Transverse colon (tissue), 4 donors: ENCODE measurements at regions not wholly inside any gene's neighbourhood (a gene's known extent, or its start where the extent isn't known, plus 50 kb on each side); places are given as distances from the start of the nearest gene placed in this dataset.

Experiments used
- DNase-seq: peaks from one replicate; pipeline ENCODE4 v3.0.0-alpha.2; 2019
- H3K27ac ChIP-seq, 4 donors: fragments of 200-600 bp; sonication (generic); 2 replicates each; pipeline ENCODE4 v1.5.1; 2016 to 2018; ENCODE audit warnings: inconsistent platforms in 4 of 4
- H3K27me3 ChIP-seq: fragments of 200-600 bp; sonication (generic); 2 replicates; pipeline ENCODE4 v1.5.1; 2017; ENCODE audit warnings: inconsistent platforms
- H3K36me3 ChIP-seq, 4 donors: fragments of 200-600 bp; sonication (generic); 2 replicates each; pipeline ENCODE4 v1.5.1; 2017 to 2019; ENCODE audit warnings: inconsistent platforms in 4 of 4
- H3K4me1 ChIP-seq, 4 donors: fragments of 200-600 bp; sonication (generic); 2 replicates each; pipeline ENCODE4 v1.5.1; 2017 to 2020; ENCODE audit warnings: inconsistent platforms in 4 of 4
- H3K4me3 ChIP-seq, 4 donors: fragments of 200-600 bp; sonication (generic); 1 replicate in 1 of 4; 2 replicates in 3 of 4; pipeline versions ENCODE4 v1.5.1 to v1.6.1; 2017 to 2019; ENCODE audit warnings: inconsistent platforms in 4 of 4
- H3K9me3 ChIP-seq, 2 donors: fragments of 200-600 bp; sonication (generic); 2 replicates each; pipeline ENCODE4 v1.5.1; 2017 to 2019; ENCODE audit warnings: inconsistent platforms in 2 of 2
- EP300 ChIP-seq: sonication (generic); formaldehyde crosslinking; IDR thresholded peaks from one replicate; pipeline ENCODE4 v1.6.1; 2017; ENCODE audit warnings: antibody characterized with exemption, low read depth
- POLR2A ChIP-seq: fragments of 450-650 bp; IDR thresholded peaks from one replicate; pipeline ENCODE4 v1.6.1; 2016; ENCODE audit warnings: antibody characterized with exemption, mild to moderate bottlenecking, moderate library complexity
- POLR2AphosphoS5 ChIP-seq, 3 donors: sonication (generic); formaldehyde crosslinking; IDR thresholded peaks; one replicate each; pipeline ENCODE4 v1.6.1; 2016; ENCODE audit warnings: antibody characterized with exemption in 3 of 3
- WGBS, 2 donors: methylation state at CpG; one replicate each; pipeline ENCODE4 v1.1.5; 2018; ENCODE audit warnings: low coverage in 1 of 2; 5-methylcytosine and 5-hydroxymethylcytosine counted together
- in situ Hi-C, 4 donors: fragments of 200-750 bp; cut with MboI; loops; one replicate each; pipeline versions ENCODE4 v1.15.0 to v1.15.1; 2017; ENCODE audit warnings: low sequenced_read_pairs in 3 of 4, low pct_ligation_motif_present in 1 of 4, low pct_unique_long_range_greater_than_20kb in 1 of 4
- intact Hi-C: fragments of 100-400 bp; cut with DNase I; formaldehyde crosslinking; loops from one replicate; pipeline ENCODE4 v1.15.1; 2023; ENCODE audit warnings: low total_unique reads
- TF ChIP-seq, protein P1 (sequence below), 5 experiments: fragments of 200-600 bp in 3 of 5; fragments of 450-650 bp in 2 of 5; sonication (generic) in 3 of 5; IDR thresholded peaks; 1 replicate in 2 of 5; 2 replicates in 3 of 5; pipeline ENCODE4 v1.5.1; 2016 to 2017; ENCODE audit warnings: antibody characterized with exemption in 5 of 5, inconsistent platforms in 3 of 5, mild to moderate bottlenecking in 2 of 5, moderate library complexity in 1 of 5

DNA sequence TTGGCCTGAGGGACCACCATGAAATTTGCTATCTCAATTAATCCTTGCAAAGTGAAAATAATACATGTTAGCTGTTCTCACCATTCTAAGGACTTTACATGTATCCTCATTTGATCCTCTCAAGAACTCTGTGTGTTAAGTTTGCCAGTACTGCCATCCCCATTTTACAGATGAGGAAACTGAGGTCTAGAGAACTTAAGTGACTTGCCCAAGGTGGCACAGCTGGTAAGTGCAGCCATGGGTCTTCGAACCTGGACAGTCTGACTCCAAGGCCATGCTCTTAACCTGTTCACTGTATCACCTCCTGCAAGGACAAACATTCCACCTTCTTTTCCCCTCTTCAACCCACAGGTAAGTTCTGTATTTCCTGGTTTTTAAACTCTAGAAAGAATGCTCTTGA is 85.3 kb upstream of the NFE2L3 start:
- in situ Hi-C loops, result loop anchor here in 2 of 4 donors (10.0 kb wide), 1 partner anchor 172 kb away; no protein-coding TSS in a partner anchor
- Histone ChIP-seq H3K27ac (no peak overlapping the region), H3K27me3 (peaks cover 8% of the 10 kb centered on the region), H3K9me3 (no peaks in the 10 kb centered on the region), H3K4me3 (no peak overlapping the region), H3K4me1 (peaks cover 0 to 1% (median 0%) of the 10 kb centered on the region in 4 donors), H3K36me3 (no peaks in the 10 kb centered on the region)
- DNase-seq, result no peak
- WGBS, 2 donors, result 83 to 100% methylated on average over 1 of the region's 1 CpG
- no peak for TF ChIP-seq POLR2AphosphoS5 (IDR thresholded peaks at IDR 0.05)
- TF ChIP-seq EP300, result no peak
- TF ChIP-seq POLR2A, result no peak
- TF ChIP-seq, protein P1, sequence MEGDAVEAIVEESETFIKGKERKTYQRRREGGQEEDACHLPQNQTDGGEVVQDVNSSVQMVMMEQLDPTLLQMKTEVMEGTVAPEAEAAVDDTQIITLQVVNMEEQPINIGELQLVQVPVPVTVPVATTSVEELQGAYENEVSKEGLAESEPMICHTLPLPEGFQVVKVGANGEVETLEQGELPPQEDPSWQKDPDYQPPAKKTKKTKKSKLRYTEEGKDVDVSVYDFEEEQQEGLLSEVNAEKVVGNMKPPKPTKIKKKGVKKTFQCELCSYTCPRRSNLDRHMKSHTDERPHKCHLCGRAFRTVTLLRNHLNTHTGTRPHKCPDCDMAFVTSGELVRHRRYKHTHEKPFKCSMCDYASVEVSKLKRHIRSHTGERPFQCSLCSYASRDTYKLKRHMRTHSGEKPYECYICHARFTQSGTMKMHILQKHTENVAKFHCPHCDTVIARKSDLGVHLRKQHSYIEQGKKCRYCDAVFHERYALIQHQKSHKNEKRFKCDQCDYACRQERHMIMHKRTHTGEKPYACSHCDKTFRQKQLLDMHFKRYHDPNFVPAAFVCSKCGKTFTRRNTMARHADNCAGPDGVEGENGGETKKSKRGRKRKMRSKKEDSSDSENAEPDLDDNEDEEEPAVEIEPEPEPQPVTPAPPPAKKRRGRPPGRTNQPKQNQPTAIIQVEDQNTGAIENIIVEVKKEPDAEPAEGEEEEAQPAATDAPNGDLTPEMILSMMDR (IDR thresholded peaks at IDR 0.05), result no peak
- intact Hi-C loops, result no loop called here

DNA sequence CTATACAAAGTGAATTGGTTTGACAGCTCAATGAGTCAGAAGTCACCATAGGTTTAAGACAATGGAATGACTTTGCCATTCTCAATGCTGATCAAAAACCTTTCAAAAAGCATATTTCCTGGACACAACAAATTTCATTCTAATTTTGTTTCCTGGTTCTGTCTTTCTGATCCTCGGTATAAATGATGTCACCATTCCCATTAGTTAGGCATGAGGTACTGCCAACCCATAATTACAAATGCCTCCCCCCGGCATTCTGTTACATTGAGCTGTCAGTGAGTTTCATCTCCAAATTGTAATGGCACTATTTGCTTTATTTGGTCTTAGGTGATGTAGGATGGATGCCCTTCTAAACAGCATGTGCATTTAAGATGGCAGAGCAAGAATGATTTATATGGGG is 81.7 kb upstream of the NFE2L3 start:
- H3K27me3 ChIP-seq, result peaks cover 9% of the 10 kb centered on the region
- H3K27ac ChIP-seq, result no peak overlapping the region
- DNase-seq, result no peak
- no peak overlapping the region for H3K4me3 ChIP-seq
- in situ Hi-C loops, result no loop called here
- TF ChIP-seq, protein P1 (IDR thresholded peaks at IDR 0.05), result no peak
- TF ChIP-seq POLR2A, result no peak
- TF ChIP-seq POLR2AphosphoS5 (IDR thresholded peaks at IDR 0.05), result no peak
- no peak for TF ChIP-seq EP300
- intact Hi-C loops, result no loop called here
- H3K4me1 ChIP-seq, result no peaks in the 10 kb centered on the region
- H3K9me3 ChIP-seq, result no peaks in the 10 kb centered on the region
- WGBS, 2 donors, result 75 to 90% methylated on average over 2 of the region's 2 CpGs
- no peaks in the 10 kb centered on the region for H3K36me3 ChIP-seq

DNA sequence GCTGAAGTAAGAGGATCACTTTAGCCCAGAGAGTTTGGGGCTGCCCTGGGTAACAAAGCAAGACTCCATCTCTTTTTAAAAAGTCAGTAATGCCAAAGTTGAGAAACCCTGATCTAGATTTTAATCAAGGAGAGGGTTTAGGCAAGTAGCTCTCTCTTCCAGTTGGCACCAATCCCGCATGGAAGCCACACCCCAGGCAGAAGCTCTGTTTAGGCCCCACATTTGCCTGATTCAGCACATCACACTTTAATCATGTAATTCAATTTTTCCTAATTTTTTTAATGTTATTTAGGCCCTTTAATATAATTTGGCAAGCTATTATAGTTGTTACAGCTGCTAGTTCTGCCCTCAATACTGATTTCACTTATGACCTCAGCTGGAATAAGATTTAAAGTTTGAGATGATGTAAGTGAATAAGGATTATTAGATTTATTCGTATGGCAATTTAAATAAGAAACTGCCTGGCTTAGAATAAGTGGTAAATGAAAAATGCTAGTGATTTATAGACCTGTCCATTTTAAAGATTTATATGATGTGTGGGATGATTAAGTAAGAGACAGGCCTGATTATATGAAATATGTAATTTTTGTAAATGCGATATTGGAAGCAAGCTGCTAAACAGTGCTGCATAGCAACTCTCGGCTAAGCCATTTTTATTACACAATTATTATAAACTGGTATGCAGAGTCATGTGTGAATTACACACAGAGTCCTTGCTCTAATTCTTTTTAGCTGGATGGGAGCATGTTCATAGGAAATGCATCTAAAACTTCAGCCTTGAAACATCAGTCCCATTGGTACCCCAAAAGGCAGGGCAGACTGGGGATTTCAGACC is 80.2 kb upstream of the NFE2L3 start:
- no peak overlapping the region for H3K27ac ChIP-seq
- H3K9me3 ChIP-seq, result no peaks in the 10 kb centered on the region
- H3K4me1 ChIP-seq, result no peaks in the 10 kb centered on the region
- intact Hi-C loops (no loop called here), in situ Hi-C loops (no loop called here)
- no peak for DNase-seq
- peaks cover 20% of the 10 kb centered on the region for H3K27me3 ChIP-seq
- 74 to 83% methylated on average over 4 of the region's 4 CpGs for WGBS, 2 donors
- TF ChIP-seq, protein P1 (IDR thresholded peaks at IDR 0.05), result no peak
- TF ChIP-seq POLR2AphosphoS5 (IDR thresholded peaks at IDR 0.05) (no peak), POLR2A (no peak), EP300 (no peak)
- H3K4me3 ChIP-seq, result no peak overlapping the region
- no peaks in the 10 kb centered on the region for H3K36me3 ChIP-seq

DNA sequence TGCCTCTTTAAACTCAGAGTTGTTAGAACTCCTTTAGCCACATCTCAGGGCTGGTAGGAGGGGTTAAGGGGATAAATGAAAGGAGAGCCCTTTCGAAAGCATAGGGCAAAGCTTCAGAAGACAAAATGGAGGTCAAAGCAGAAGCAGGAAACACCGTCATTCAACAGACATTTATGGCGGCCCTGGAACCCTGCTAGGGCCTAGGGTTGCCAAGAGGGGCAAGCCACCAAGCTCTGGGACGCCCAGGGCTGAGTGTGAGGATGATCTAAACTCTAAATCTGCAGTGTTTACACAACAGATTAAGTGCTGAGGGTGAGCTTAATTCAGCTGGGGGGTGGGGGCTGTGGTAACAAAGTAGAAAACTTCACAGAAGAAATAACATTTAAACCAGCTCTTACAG is 79.0 kb upstream of the NFE2L3 start:
- intact Hi-C loops (no loop called here), in situ Hi-C loops (no loop called here)
- no peak for TF ChIP-seq POLR2AphosphoS5 (IDR thresholded peaks at IDR 0.05)
- H3K36me3 ChIP-seq, result no peaks in the 10 kb centered on the region
- no peak overlapping the region for H3K27ac ChIP-seq
- H3K4me3 ChIP-seq, result no peak overlapping the region
- H3K4me1 ChIP-seq, result no peaks in the 10 kb centered on the region
- DNase-seq, result no peak
- 67 to 79% methylated on average over 1 to 4 of the region's 4 CpGs for WGBS, 2 donors
- no peaks in the 10 kb centered on the region for H3K9me3 ChIP-seq
- peaks cover 30% of the 10 kb centered on the region for H3K27me3 ChIP-seq
